Activated CD4-positive, alpha-beta memory T cell treated with anti-CD3 and anti-CD28 coated beads for 36 hours (primary cell): ENCODE measurements at regions not wholly inside any gene's neighbourhood (a gene's known extent, or its start where the extent isn't known, plus 50 kb on each side); places are given as distances from the start of the nearest gene placed in this dataset.
"Not testable (repeated sequence)": the region's sequence is repeated elsewhere in the genome, so short reads cannot be mapped to it uniquely, and the experiment has no call there.

ENCODE experiments used
- CTCF ChIA-PET: fragments of 350-600 bp; sonication (Branson Sonifier 250); formaldehyde crosslinking; loops from one replicate; lab custom pipeline; 2021; ENCODE audit warnings: antibody characterized with exemption, inconsistent platforms; lab: Charles Lee
- POLR2A ChIA-PET: fragments of 350-600 bp; sonication (Branson Sonifier 250); formaldehyde crosslinking; loops from one replicate; lab custom pipeline; 2021; ENCODE audit warnings: antibody characterized with exemption; lab: Charles Lee
- DNase-seq: peaks from one replicate; pipeline ENCODE4 v3.0.0-alpha.2; 2020
- H3K27ac Mint-ChIP-seq: one replicate; pipeline ENCODE4 v1.8.0; 2021; ENCODE audit warnings: mixed read lengths
- H3K27me3 Mint-ChIP-seq: one replicate; pipeline ENCODE4 v1.8.0; 2021; ENCODE audit warnings: mixed read lengths
- H3K36me3 Mint-ChIP-seq: one replicate; pipeline ENCODE4 v1.8.0; 2021; ENCODE audit warnings: mixed read lengths
- H3K4me1 Mint-ChIP-seq: one replicate; pipeline ENCODE4 v1.8.0; 2021; ENCODE audit warnings: low read depth, mixed read lengths
- H3K4me3 Mint-ChIP-seq: one replicate; pipeline ENCODE4 v1.8.0; 2021; ENCODE audit warnings: mild to moderate bottlenecking, mixed read lengths
- H3K9me3 Mint-ChIP-seq: one replicate; pipeline ENCODE4 v1.8.0; 2021; ENCODE audit warnings: mixed read lengths
- intact Hi-C: fragments of 100-400 bp; cut with micrococcal nuclease; formaldehyde crosslinking; loops from one replicate; pipeline ENCODE4 v1.15.1; 2023

DNA sequence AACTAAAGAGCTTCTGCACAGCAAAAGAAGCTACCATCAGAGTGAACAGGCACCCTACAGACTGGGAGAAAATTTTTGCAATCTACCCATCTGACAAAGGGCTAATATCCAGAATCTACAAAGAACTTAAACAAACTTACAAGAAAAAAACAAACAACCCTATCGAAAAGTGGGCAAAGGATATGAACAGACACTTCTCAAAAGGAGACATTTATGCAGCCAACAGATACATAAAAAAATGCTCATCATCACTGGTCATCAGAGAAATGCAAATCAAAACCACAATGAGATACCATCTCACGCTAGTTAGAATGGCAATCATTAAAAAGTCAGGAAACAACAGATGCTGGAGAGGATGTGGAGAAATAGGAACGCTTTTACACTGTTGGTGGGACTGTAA is 72.1 kb downstream of the ELAPOR2 start:
- H3K27ac Mint-ChIP-seq, intact Hi-C loops, POLR2A ChIA-PET, CTCF ChIA-PET, H3K27me3 Mint-ChIP-seq, DNase-seq, H3K4me3 Mint-ChIP-seq: not testable (repeated sequence)
- Mint-ChIP-seq H3K9me3 (peaks cover 33% of the 10 kb centered on the region), H3K36me3 (peaks cover 22% of the 10 kb centered on the region), H3K4me1 (peaks cover 11% of the 10 kb centered on the region)

DNA sequence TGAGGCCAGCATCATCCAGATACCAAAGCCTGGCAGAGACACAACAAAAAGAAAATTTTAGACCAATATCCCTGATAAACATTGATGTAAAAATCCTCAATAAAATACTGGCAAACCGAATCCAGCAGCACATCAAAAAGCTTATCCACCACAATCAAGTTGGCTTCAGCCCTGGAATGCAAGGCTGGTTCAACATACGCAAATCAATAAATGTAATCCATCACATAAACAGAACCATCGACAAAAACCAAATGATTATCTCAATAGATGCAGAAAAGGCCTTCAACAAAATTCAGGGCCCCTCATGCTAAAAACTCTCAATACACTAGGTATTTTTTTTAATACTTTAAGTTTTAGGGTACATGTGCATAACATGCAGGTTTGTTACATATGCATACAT is 74.1 kb downstream of the ELAPOR2 start:
- H3K4me3 Mint-ChIP-seq, H3K27me3 Mint-ChIP-seq, H3K4me1 Mint-ChIP-seq, POLR2A ChIA-PET, DNase-seq, intact Hi-C loops, CTCF ChIA-PET, H3K27ac Mint-ChIP-seq: not testable (repeated sequence)
- Mint-ChIP-seq H3K9me3 (peaks cover 33% of the 10 kb centered on the region), H3K36me3 (peaks cover 22% of the 10 kb centered on the region)

DNA sequence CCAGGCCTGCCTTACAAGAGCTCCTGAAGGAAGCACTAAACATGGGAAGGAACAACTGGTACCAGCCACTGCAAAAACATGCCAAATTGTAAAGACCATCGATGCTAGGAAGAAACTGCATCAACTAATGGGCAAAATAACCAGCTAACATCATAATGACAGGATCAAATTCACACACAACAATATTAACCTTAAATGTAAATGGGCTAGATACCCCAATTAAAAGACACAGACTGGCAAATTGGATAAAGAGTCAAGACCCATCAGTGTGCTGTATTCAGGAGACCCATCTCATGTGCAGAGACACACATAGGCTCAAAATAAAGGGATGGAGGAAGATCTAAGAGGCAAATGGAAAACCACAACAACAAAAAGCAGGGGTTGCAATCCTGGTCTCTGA is 75.8 kb downstream of the ELAPOR2 start:
- H3K27me3 Mint-ChIP-seq, DNase-seq, intact Hi-C loops, H3K4me3 Mint-ChIP-seq, H3K27ac Mint-ChIP-seq, CTCF ChIA-PET, POLR2A ChIA-PET: not testable (repeated sequence)
- peaks cover 26% of the 10 kb centered on the region for H3K4me1 Mint-ChIP-seq
- peaks cover 33% of the 10 kb centered on the region for H3K9me3 Mint-ChIP-seq
- peaks cover 22% of the 10 kb centered on the region for H3K36me3 Mint-ChIP-seq

DNA sequence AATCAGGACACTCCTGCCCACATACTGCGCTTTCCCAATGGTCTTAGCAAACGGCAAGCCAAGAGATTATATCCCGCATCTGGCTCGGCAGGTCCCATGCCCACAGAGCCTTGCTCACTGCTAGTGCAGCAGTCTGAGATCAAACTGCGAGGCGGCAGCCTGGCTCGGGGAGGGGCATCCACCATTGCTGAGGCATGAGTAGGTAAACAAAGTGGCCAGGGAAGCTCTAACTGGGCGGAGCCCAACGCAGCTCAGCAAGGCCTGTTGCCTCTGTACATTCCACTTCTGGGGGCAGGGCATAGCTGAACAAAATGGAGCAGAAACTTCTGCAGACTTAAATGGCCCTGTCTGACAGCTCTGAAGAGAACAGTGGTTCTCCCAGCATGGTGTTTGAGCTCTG is 77.5 kb downstream of the ELAPOR2 start:
- CTCF ChIA-PET, H3K4me3 Mint-ChIP-seq, H3K27me3 Mint-ChIP-seq, DNase-seq, POLR2A ChIA-PET, intact Hi-C loops, H3K27ac Mint-ChIP-seq: not testable (repeated sequence)
- H3K9me3 Mint-ChIP-seq = peaks cover 28% of the 10 kb centered on the region
- peaks cover 19% of the 10 kb centered on the region for H3K36me3 Mint-ChIP-seq
- H3K4me1 Mint-ChIP-seq = peaks cover 37% of the 10 kb centered on the region

DNA sequence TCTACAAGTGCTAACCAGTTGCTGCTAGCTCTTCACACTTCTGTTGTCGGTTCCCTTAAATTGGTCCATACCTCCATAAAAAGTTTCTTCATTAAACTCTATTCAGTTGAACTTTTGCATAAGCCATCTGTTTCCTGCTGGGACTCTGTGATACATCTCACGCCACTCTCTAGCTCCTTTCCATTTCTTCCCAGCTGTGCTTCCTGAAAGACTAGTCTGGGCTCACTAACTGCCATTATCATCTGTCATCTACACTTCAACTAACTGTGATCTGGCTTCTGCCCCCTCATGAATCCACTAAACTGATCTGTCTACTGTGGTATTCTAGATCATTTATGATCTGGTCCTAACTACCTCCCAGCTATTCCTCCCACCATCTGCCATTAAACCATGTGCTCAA is 78.3 kb downstream of the ELAPOR2 start:
- peaks cover 26% of the 10 kb centered on the region for H3K9me3 Mint-ChIP-seq
- H3K4me1 Mint-ChIP-seq = peaks cover 41% of the 10 kb centered on the region
- intact Hi-C loops = no loop called here
- no peak overlapping the region for H3K4me3 Mint-ChIP-seq
- DNase-seq = no peak
- POLR2A ChIA-PET = no interaction called here
- H3K27ac Mint-ChIP-seq = no peak overlapping the region
- CTCF ChIA-PET = no interaction called here
- peaks cover 19% of the 10 kb centered on the region for H3K36me3 Mint-ChIP-seq
- no peaks in the 10 kb centered on the region for H3K27me3 Mint-ChIP-seq

DNA sequence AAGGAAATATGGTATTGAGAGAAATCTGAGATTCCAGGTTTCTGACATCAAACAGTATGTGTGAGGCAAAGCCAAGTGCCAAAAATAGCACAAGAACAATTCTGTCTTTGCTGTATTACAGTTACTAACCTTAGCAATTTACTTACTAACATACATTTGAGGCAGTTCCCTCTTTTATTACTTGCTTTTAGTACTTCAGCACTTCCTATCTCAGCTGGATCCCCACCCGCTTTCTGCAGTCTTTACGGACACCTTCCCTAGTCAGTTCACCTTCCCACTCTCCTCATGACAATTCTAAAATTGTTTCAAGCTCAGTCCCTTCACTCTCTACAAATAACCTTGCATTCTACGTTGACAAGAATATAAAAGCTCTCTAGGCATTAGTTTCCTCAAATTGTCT is 79.2 kb downstream of the ELAPOR2 start:
- Mint-ChIP-seq H3K27me3 (no peaks in the 10 kb centered on the region), H3K4me1 (peaks cover 41% of the 10 kb centered on the region), H3K4me3 (no peak overlapping the region), H3K36me3 (peaks cover 17% of the 10 kb centered on the region), H3K27ac (no peak overlapping the region), H3K9me3 (peaks cover 21% of the 10 kb centered on the region)
- DNase-seq = no peak
- intact Hi-C loops = no loop called here
- POLR2A ChIA-PET = interaction anchor here (1.1 kb wide), 1 partner anchor 172 kb away, joined by 3 read pairs; the partner anchor contains the start of gene DMTF1
- CTCF ChIA-PET = no interaction called here

DNA sequence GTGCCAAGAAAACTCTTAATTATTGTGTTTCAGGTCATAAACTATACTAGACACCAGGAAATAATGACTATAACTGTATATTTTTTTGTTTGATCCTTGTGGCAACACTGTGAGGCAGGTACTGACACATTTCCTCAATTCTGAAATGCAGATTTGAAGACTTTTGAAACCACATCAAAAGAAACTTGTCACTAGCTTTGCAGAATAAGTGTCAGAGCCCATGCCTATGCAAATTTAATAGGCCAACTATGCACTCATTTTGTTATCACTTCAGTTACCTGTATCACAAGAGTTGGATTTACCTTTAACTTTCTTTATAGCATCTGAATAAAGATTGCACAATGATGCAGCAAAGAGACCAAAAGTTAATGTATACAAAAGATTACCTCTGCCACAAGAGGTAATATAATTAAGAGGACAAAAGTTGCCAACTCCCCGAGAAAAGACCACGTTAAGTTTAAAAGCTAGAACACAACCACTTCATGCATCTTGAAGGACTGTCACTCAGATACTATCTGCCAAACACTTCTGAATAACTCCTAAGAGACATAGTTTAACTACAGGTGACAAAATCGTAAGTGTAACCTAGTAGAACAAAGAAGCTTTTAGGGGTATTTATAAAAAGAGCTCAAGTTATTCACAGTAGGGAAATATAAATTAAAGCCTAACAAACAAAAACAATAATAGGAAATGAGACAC is 80.5 kb downstream of the ELAPOR2 start:
- POLR2A ChIA-PET = interaction anchor here (1.1 to 1.3 kb wide), 2 partner anchors 81 to 174 kb away, joined by 3 read pairs; partner anchors contain the start of genes DMTF1 and ELAPOR2
- peaks cover 8% of the 10 kb centered on the region for H3K9me3 Mint-ChIP-seq
- peaks cover 6% of the 10 kb centered on the region for H3K36me3 Mint-ChIP-seq
- no peak overlapping the region for H3K27ac Mint-ChIP-seq
- intact Hi-C loops = loop anchor here (1.0 to 2.0 kb wide), 4 partner anchors 48 to 237 kb away; partner anchors contain the start of gene DMTF1
- no peaks in the 10 kb centered on the region for H3K27me3 Mint-ChIP-seq
- no peak overlapping the region for H3K4me3 Mint-ChIP-seq
- DNase-seq = no peak
- H3K4me1 Mint-ChIP-seq = peaks cover 41% of the 10 kb centered on the region
- CTCF ChIA-PET = interaction anchor here (0.9 to 1.6 kb wide), 2 partner anchors 169 to 437 kb away, joined by 3 to 4 read pairs; no protein-coding TSS in a partner anchor

DNA sequence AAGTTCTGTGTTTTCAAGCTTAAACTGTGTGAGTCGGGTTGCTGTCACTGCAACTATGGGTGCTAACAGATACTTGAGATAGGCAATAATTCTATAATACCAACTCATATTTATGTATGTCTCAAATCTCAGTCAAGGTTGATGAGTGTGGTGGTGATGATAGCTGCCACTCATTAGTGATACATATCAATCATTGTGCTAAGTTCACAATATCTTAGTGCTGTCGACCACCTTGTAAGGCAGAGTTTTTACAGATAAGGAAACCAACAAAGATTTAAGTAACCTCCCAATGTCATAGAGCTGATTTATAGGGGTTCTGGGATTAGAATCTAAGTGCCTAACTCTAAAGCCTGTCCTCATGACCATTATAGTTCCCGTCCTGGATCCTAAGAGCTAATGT is 82.5 kb downstream of the ELAPOR2 start:
- CTCF ChIA-PET = interaction anchor here (1.0 kb wide), 1 partner anchor 26 kb away, joined by 4 read pairs; no protein-coding TSS in a partner anchor

DNA sequence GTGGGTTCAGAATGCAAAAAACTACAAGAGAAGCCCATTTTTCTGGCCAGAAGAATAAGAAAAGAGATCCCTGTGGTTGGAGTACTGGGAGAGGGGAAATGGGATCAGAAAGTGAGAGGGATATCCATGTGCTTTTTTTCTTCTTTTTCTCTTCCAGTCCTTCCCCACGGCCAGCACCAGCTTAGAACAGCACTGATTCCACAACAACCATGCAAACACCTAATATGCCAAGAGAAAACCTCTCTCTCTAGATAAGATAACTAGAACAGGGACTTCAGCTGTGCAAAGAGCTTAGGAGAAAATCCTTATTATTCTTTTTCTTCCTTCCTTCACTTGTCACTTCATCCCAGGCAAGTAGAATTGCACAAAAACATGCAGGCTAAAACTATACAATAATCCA is 83.5 kb downstream of the ELAPOR2 start:
- H3K9me3 Mint-ChIP-seq = no peaks in the 10 kb centered on the region
- no peak overlapping the region for H3K27ac Mint-ChIP-seq
- DNase-seq = no peak
- ChIA-PET POLR2A (no interaction called here), CTCF (no interaction called here)
- no peaks in the 10 kb centered on the region for H3K27me3 Mint-ChIP-seq
- H3K36me3 Mint-ChIP-seq = no peaks in the 10 kb centered on the region
- intact Hi-C loops = no loop called here
- peaks cover 41% of the 10 kb centered on the region for H3K4me1 Mint-ChIP-seq
- H3K4me3 Mint-ChIP-seq = no peak overlapping the region

More for the DNA sequence above, 82.5 kb downstream of the ELAPOR2 start:
- no peak overlapping the region for H3K27ac Mint-ChIP-seq
- peaks cover 42% of the 10 kb centered on the region for H3K4me1 Mint-ChIP-seq
- no peaks in the 10 kb centered on the region for H3K36me3 Mint-ChIP-seq
- intact Hi-C loops = no loop called here
- no peak for DNase-seq
- POLR2A ChIA-PET = interaction anchor here (0.6 kb wide), 1 partner anchor 653 kb away, joined by 3 read pairs; no protein-coding TSS in a partner anchor
- H3K27me3 Mint-ChIP-seq = no peaks in the 10 kb centered on the region
- H3K9me3 Mint-ChIP-seq = no peaks in the 10 kb centered on the region
- no peak overlapping the region for H3K4me3 Mint-ChIP-seq

DNA sequence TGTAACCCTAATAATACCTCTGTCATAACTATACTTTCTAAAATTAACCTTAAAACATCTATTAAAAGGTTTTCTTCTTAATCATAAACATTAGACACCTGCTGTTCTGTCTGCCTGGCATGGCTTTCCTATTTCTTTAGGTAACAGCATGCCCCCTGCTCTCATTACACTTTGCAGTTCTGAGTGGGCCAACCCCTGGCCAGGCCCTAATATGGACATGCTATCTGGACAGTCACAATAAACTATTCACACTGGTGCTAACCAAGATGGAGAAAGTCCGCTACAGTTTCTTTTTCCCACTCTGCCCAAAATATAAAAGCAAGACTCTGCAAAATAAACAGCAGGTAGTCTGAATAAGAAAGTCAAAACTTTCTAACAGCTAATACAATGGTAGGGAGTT is 84.0 kb downstream of the ELAPOR2 start:
- ChIA-PET POLR2A (no interaction called here), CTCF (no interaction called here)
- H3K27me3 Mint-ChIP-seq = no peaks in the 10 kb centered on the region
- H3K36me3 Mint-ChIP-seq = no peaks in the 10 kb centered on the region
- H3K4me3 Mint-ChIP-seq = no peak overlapping the region
- H3K27ac Mint-ChIP-seq = no peak overlapping the region
- DNase-seq = no peak
- peaks cover 39% of the 10 kb centered on the region for H3K4me1 Mint-ChIP-seq
- intact Hi-C loops = no loop called here
- no peaks in the 10 kb centered on the region for H3K9me3 Mint-ChIP-seq

DNA sequence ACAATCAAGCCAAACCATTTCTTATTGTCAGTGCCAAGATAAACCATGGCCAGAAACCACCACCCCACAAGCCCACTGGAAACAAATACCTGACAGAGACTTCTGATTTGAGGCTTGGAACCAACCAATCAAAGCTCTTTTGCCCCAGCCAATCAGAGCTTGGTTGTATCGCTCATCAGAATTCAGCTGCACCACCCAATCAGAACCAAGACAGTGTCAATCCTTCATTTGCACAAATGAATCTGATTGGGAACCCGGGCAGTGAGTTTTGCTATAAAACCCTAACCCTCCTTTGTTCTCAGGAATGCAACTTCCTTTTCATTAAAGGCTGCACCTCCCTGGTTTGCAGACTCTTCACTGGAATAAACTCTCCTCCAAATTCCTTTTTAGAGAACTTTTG is 87.4 kb downstream of the ELAPOR2 start:
- intact Hi-C loops = no loop called here
- DNase-seq = no peak
- Mint-ChIP-seq H3K36me3 (no peaks in the 10 kb centered on the region), H3K27ac (no peak overlapping the region), H3K27me3 (no peaks in the 10 kb centered on the region), H3K4me3 (no peak overlapping the region), H3K4me1 (peaks cover 11% of the 10 kb centered on the region), H3K9me3 (no peaks in the 10 kb centered on the region)
- POLR2A ChIA-PET = no interaction called here
- CTCF ChIA-PET = no interaction called here

DNA sequence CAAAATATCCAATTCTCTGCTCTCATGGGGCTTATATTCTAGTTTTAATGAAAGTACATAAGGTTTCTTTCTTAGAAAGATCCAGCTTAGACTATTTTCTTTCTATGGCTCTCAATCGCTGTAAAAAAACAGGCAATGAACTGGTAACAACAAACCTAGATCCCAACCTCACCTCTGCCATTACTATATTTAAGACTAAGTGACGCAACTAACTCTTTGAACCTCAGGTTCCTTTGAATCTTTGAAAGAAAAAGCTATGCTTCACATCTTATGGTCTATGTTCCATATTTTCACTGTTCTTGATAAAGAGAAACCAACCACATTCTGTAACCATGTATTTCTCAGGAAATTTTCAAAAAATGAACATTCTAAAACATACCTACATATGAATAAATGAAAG is 88.5 kb downstream of the ELAPOR2 start:
- intact Hi-C loops = no loop called here
- CTCF ChIA-PET = interaction anchor here (1.0 kb wide), 1 partner anchor 30 kb away, joined by 3 read pairs; no protein-coding TSS in a partner anchor
- DNase-seq = no peak
- Mint-ChIP-seq H3K36me3 (no peaks in the 10 kb centered on the region), H3K9me3 (no peaks in the 10 kb centered on the region), H3K4me1 (peaks cover 7% of the 10 kb centered on the region), H3K27ac (no peak overlapping the region), H3K27me3 (no peaks in the 10 kb centered on the region), H3K4me3 (no peak overlapping the region)
- POLR2A ChIA-PET = no interaction called here

DNA sequence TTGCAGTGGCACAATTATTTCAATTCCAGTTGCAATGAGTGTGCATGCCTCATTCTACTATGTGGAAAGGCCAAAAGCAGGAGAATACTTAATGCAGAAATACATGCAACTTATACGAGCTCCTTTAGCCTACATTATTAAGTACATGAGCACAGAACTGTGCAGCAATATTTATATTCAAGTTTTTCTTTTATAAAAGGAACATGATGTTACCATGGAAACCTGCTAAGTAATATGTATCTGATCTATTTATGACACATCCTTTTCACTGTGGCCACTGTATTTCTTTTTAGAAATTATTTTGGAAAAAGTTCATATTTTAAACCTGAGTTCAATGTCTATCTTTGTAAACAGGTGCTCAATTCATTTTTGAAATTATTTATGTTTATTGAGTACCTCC is 88.9 kb downstream of the ELAPOR2 start:
- CTCF ChIA-PET = interaction anchor here (1.0 kb wide), 1 partner anchor 29 kb away, joined by 3 read pairs; no protein-coding TSS in a partner anchor
- intact Hi-C loops = no loop called here

More for the DNA sequence above, 88.9 kb downstream of the ELAPOR2 start:
- no peaks in the 10 kb centered on the region for H3K36me3 Mint-ChIP-seq
- no peaks in the 10 kb centered on the region for H3K27me3 Mint-ChIP-seq
- no peak overlapping the region for H3K4me3 Mint-ChIP-seq
- H3K27ac Mint-ChIP-seq = no peak overlapping the region
- peaks cover 7% of the 10 kb centered on the region for H3K4me1 Mint-ChIP-seq
- DNase-seq = no peak
- POLR2A ChIA-PET = no interaction called here
- H3K9me3 Mint-ChIP-seq = no peaks in the 10 kb centered on the region
